SW 1271 (cell line): ENCODE measurements at regions not wholly inside any gene's neighbourhood (a gene's known extent, or its start where the extent isn't known, plus 50 kb on each side); places are given as distances from the start of the nearest gene placed in this dataset.

ENCODE experiments used
- DNase-seq, 2 experiments: peaks; one replicate each; lab custom pipeline; 2025; lab: John Stamatoyannopoulos, UW

DNA sequence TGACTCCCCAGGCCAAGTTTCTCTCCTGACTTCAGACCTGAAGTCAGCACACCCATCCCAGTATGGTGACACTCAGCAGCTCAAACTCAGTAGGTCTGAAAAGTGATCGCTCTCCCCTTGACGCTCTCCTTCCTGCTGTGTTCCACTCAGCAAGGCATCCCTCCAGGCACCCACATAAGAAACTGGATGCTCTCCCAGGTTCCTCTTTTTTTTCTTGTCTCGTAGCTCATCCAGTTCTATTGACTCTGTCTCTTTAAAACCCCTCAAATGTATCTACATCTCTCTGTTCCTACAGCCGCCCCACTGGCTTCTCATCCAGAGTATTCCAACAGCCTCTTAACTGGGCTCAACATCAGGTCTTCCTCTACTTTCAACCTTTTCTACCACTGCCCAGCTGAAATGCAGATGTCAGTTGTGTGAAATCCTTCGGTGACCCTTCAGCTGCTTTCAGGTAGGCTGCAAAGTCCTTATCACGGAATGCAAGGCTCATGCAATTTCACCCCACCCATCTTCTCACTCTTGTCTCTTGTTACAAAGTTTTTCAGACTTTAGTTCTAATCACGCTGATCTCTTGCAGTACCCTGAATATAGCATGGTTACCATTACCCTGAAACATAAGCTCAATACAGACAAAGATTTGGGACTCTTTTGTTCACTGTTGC, 286.2 kb upstream of the POU3F1 start:
- DNase-seq = no peak

DNA sequence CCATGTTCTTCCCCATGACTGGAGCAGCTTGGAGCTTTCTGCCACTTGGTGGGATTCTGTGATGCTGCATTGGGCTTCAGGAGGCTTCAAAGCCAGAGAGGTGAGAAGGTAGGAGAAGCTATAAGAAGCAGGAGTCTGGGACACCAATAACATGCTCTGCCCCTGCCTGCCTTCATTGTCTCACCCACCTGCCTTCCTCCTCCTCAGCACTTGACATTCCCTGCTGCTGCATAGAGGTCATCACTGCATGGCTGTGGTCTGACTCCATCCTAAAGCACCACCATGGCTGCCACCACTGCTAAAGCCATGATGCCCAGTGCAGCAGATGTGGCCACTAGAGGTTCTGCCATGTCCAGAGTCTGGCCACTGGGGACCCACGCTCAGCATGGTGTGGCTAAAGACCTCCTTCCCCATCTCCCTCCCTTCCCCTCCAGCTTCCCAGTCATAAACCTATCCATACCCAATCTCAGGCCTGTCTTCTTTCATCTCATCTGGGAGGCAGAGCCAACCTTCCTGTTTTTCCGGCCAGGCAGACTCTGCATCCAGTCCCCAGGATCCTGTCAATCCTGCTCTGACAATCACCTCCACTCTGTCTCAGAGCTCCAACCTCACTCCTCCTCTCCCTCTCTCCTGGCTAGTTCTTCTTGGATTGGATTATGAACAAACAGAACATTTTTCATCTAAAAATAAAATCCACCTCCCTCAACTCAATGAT, 285.1 kb upstream of the POU3F1 start:
- no peak for DNase-seq

DNA sequence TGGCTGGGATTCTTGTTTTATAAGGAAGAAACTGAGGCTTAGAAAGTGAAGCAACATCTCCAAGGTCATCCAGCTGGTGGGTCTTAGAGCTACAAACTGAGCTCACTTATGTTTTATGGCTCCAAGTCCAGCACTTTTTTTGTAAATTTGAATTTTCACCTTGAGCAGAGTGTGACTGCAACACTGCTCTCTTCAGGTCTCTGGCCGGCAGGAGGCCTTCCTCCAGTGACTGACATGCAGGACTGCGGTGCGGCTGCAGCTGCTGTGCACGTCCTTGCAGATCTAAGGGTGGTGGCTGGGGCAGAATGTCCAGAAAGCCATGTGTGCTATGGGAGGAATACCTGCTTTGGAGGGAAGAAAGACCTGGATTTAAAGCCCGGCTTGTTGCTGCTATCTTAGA, 284.2 kb upstream of the POU3F1 start:
- DNase-seq = no peak

DNA sequence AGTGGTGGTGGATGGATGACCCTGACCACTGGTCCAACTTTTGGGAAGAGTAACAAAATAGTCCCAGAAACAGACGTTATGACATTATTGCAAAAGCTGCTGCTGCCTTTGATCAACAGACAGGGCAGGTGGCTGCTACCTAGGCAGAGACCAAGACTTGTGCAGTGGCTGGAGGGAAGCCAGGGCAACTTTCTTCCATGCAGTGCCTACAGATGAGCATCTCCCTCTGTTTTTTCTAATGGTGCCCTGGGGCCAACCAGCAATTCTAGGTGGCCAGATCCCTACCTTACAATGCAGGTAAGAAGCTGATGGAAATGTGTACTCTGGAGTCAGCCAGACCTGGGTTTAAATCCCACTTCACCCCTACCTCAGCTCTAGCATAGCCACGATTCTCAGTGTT, 283.1 kb upstream of the POU3F1 start:
- DNase-seq = no peak

DNA sequence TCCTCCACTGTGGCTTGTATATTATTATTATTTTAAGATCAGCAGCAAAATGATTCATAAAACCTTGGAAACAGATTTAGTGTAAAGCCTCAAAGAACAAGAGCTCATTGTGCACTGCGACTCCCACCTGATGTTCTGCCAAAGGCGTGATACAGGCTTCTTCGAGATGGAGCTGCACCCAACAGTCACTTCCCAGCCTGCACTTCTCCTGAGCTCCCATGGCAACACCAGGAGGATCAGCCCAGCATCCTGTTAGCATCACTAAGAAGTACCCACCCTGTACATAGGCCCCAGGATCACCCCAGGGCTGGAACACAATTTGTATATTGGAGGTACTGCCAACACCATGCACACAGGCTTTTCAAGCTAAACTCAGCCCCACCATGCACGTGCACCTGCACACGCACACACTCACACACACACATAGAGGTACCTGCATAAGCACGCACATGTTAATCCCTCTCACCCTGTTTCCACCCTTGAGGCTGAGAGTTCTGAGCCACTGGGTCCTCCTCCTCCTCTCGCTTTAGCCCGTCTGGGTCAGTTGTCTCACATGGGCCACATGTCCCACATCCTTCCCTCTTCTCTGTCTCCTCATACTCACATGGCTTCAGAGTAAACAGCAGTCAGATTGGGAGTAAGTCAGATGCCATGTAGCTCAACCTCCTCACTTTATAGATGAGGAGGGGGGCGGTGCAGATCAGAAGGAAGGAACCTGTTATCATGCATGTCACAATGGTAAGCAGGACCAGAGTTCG, 281.9 kb upstream of the POU3F1 start:
- DNase-seq = no peak

DNA sequence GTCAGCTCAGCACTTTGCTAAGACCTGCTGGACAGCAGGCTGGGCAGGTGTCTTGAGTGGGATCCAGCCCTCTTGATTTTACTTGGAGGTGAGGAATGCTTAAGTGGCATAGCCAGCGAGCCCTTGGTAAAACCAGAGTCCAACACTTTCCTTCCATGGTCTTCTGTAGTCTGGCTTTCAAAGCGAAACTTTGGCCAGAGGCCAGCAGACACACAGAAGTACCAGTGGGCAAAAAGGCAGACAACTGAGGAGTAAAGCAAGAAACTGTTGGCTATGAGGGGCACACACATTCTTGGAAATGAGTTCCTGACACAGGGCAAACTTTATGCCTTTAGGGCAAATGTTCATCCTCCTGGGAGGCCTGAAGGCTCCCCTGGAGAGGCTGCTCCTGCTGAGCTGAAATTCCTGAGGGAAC, 281.0 kb upstream of the POU3F1 start:
- DNase-seq = no peak

DNA sequence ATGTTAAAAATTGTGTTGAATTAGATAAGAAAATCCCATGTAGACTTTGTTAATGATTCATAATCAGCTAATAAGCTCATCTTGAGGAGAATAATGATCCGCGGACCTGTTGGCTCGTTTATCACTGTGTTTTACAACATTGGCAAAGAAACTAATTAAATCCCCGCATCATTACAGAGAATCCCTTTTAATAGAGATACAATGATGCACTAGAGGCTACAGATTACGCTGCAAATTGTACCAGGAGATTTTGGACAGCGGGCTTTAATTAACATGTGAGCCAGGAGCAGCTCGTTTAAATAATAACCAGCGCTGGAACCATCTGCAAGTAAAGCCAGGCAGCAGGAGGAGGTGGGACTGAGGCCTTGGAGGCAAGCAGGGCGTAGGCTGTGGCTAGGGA, 280.3 kb upstream of the POU3F1 start:
- no peak for DNase-seq

DNA sequence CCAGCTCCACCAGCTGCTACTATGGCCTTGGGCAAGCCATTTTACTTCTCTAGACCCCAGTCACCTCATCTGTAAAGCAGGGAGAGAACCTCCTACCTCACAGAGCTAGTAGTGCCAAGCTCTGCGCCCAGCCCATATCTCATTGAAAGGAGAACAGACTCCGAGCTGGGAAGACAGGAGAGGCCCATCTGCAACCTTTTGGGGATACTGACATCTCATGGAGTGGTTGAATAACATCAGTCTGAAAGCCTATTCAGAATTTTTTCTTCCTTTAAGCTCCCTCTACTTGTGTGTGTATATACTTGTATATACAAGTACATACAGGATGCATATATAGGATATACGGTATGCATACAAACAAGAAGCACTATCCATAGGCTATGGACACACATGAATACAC, 279.5 kb upstream of the POU3F1 start:
- DNase-seq = no peak

DNA sequence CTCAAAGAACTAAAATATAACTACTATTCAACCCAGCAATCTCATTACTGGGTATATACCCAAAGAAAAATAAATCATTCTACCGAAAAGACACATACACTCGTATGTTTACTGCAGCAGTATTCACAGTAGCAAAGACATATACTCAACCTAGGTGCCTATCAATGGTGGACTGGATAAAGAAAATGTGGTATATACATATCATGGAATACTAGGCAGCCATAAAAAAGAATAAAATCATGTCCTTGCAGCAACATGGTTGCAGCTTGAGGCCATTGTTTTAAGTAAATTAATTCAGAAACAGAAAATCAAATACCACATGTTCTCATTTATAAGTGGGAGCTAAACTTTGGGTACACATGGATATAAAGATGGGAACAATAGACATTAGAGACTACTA, 266.2 kb upstream of the POU3F1 start:
- DNase-seq = no peak

DNA sequence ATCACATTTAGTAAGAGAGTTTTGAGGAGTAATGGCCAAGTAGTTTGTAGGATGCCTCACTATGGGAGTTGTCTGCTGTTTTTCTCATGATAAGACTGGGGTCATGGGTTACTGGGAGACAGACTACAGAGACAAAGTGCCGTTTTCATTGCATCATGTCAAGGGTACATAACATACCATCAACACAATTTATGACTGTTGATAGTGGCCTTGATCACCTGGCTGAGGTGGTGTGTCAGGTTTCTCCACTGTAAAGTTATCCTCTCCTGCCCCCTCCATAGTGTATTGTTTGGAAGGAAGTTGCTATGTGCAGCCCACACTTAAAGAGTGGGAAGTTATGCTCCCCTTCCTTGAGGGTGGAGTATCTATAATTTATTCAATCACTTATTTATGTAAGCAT, 263.5 kb upstream of the POU3F1 start:
- DNase-seq = no peak

DNA sequence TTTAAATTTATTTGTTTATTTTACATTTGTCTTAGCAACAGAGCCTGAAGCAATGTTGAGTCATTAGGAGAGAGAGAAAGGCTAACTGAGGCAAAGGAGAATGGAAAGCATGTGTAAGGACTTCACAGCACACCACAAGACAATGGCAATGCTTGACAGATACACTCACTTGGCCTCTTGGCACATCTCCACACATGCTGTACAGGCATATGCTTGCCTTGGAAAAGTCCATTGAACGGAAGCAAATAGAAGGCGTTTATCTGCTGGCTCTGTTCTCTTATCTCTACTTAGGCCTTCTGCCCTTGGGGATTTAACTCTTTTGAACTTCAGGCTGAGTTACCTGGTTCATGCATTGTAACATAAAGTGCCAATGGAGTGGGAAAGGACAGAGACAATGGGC, 262.2 kb upstream of the POU3F1 start:
- no peak for DNase-seq

DNA sequence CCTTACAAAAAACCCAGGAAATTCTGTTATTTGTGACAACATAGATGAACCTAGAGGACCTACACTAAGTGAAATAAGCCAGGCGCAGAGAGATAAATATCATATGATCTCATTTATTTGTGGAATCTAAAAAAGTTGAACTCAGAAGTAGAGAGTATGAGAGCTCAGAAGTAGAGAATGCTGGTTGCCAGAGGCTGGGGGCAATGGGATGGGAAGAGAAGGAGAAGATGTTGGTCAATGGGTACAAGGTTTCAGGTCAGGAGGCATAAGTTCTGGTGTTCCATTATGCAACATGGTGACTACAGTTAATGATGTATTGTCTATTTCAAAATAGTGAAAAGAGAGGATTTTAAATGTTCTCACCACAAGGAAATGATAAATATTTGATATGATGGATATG, 259.1 kb upstream of the POU3F1 start:
- no peak for DNase-seq

DNA sequence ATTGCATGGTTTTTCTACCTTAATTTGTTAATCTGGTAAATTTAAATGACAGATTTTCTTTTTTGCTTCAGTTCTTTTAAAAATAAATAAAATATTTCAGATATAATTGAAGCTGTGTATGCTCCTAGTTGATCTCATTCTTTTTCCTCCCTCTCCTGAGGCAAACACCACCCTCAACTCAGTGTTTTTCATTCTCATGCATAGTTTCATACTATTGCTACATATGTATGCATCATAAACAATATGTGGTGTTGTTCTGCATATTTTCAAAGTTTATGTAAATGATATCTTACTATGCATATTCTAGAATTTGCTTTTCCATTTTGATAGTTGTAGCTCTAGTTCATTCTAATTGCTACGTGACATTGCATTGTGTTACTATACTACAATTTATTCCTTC, 257.2 kb upstream of the POU3F1 start:
- no peak for DNase-seq

DNA sequence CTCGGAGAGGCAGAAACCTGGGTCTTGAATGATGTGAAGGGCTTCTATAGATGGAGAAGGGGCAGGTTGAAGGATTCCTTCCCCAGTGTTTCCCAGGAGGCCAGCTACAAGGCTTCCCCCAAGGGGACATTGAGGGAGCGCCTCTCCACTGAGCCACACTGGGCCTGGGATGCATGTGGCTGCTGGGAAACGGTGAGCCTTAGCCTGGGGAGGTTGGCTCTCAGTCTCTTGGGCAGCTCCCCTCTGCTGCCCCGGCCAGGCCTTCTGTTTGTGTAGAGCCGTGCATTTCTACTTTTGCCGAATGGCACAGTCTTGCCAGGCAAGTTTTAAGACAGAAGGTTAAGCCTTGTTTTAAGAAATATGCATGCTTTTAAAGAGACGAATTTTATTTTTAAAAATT, 254.4 kb upstream of the POU3F1 start:
- DNase-seq = no peak

DNA sequence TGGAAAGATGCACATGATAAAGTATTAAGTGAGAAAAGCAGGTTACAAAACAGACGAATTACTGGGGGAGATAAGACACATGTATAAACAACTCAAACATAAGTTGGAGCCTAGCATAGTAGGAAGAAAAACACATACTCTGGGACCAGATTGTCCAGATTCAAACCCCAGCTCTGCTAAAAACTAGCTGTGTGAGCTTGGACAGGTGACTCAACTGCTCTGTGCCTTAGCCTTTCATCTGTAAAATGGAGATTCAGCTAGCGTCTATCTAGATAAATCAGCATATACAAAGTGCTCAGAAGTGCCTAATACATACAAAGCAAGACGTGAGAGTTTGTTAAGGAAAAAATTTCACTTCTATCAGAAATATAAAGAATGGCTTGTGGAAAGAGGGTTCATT, 254.0 kb upstream of the POU3F1 start:
- no peak for DNase-seq

DNA sequence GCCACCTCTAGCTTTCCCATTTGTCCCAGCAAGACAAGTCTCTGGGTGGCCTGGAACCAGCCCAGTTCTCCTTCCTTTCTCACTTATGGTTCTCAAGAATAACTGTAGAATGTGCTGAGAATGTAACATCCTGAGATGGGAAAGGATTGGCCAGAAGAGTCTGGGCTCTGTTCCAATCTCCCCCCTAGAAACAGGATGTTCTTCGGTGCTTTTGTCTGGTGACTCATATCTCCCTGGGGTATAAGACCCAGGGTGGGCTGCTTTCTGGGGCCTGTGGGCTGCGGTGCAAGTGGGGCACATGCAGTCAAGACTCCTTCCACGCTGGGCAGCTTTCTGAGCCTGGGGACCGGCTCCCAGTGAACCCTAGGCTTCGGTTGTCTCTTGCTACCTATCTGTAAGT, 251.2 kb upstream of the POU3F1 start:
- no peak for DNase-seq

DNA sequence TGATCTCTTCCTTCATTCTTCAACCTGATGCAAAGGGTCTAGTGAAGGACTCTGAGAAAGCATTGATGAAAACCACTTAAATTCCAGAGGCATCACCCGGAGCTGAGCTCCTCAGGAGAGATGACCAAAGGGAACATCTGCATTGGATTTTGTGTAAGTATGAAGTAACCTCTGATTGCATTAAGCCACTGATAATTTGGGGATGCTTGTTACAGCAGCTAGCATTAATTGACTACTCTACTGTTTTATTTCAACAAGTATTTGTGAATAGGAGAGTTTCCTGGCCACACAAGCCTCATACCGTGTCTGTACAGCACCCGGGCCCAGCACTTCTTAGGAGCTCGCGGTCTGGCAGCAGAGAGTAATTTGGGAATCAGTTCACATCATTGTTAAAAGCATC, 250.7 kb upstream of the POU3F1 start:
- DNase-seq = no peak

DNA sequence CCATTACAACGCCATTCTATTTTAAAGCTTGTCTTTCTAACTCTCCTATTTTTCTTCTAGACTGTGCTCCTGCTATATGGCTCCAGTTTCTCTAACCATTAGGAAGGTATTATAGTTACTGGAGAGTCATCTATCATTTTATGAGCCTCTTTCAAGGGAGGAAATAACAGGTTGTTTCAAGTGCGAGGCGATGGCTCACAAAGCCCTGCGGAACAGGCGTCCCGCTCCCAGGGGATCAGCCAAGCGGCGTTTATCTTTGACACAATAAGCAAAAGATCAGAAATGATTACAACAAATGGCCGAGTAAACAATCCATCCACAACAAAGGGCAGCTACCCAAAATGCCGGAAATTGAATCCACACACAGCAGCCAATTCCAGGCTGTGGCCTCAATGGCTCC, 249.5 kb upstream of the POU3F1 start:
- no peak for DNase-seq

DNA sequence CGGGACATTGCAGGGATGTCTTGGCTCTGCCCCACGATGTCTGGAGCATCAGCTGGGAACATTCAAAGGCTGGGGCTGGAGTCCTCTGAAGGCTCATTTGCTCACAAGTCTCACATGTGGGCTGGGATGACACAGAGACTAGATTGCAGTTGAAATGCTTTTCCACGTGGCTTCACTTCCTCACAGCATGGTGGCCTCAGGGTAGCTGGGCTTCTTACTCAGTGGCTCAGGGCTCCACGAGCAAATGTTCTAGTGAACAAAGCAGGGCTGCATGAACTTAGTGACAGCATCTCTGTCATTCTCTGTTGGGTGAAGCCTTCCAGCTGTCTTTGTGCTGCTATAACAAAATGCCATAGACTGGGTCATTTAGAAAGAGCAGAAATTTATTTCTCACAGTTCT, 247.0 kb upstream of the POU3F1 start:
- DNase-seq = no peak

DNA sequence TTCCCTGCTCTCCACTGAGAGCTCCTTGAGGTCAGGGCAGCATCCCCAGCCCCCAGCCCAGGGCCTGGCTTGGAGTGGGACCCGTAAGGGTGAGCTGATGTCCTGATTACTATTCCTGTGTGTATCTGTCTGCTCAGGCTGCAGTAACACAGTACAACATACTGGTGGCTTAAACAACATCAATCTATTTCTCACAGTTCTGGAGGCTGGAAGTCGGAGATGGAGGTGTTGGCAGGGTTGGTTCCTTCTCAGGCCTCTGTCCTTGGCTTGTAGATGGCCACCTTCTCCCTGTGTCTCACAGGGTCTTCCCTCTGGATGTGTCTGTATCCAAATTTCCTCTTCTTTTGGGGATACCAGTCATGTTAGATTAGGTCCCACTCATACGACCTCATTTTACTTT, 246.4 kb upstream of the POU3F1 start:
- DNase-seq = no peak

DNA sequence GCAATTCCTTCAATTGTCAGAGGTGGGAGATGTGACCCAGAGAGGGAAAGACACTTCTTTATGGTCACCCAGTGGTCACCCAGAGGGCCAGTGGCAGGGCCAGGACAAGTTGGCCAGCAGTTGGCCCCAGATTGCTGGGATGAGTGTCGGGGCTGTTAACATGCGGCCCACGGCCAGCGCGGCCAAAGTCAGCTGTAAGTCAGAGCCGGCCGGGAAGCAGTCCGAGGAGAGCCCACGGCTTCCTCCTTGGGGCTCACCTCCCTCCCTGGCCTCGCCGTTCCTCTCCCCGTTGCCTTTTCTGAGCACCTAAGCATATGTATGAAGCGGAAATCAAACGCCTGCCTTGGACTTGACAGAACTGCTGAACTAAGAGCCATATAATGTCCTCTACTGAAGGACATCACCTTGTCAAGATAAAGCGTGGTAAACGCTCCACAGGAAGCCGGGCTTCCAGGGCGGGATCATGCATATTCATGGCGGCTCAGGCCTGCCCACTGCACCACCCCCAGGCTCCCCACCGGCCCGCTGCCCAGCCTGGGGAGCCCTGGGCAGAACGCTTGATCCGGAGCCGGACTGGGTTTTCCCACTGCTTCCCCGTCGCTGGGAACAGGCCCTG, 245.4 kb upstream of the POU3F1 start:
- no peak for DNase-seq

DNA sequence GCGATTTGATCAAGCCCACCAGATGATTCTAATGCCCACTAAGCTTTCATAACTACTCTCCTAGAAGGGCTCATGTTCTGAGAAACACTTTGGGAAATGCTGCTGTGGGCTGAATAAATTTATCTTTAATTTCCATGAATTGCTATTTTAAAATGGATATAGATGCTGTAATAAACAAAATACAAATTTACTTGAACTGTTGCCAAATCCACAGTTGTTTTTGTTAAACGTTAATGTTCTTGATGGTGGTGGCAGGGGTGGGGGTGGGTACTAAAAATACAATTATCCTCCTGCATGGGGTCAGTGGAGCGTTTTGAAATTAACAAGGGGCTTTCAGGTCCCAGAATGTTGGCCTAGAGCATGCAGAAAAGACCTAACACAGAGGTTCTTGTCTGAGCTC, 244.7 kb upstream of the POU3F1 start:
- no peak for DNase-seq

DNA sequence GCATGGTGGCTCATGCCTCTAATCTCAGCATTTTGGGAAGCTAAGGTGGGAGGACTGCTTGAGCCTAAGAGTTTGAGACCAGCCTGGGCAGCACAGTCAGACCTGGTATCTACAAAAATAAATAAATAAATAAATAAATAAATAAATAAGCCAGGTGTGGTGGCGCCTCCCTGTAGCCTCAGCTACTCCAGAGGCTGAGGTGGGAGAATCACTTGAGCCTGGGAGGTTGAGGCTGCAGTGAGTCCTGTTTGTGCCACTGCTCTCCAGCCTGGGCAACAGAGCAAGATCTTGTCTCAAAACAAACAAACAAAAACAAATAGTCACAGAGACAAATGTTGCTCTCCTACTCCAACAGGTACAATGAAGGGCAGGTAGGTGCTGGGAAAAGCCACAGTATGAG, 242.4 kb upstream of the POU3F1 start:
- DNase-seq = no peak
